ENCODE measurements at regions not wholly inside any gene's neighbourhood (a gene's known extent, or its start where the extent isn't known, plus 50 kb on each side); places are given as distances from the start of the nearest gene placed in this dataset.

GRCh38 chr2:118242216-118242615, 153.9 kb downstream of the INSIG2 start:
- H3K79me2 ChIP-seq (ENCODE audit: control insufficient read depth, low read length): no peaks in the 10 kb centered on the region
- no peaks in the 10 kb centered on the region for H3K27me3 ChIP-seq (ENCODE audit: control insufficient read depth, low read length)
- H3K4me2 ChIP-seq (ENCODE audit: low read length): no peak overlapping the region
- H3K36me3 ChIP-seq (ENCODE audit: control insufficient read depth, low read length): no peaks in the 10 kb centered on the region
- H3K9me3 ChIP-seq (ENCODE audit: control insufficient read depth, insufficient read depth, low read length): no peaks in the 10 kb centered on the region
- H3K4me1 ChIP-seq (ENCODE audit: control insufficient read depth, low read length): no peaks in the 10 kb centered on the region
- H3K9me2 ChIP-seq (replicated peaks; ENCODE audit: control insufficient read depth, low read length): no peaks in the 10 kb centered on the region
- no peaks in the 10 kb centered on the region for H3F3A ChIP-seq (ENCODE audit: control insufficient read depth, insufficient read depth)
- no peak overlapping the region for H3K4me3 ChIP-seq (ENCODE audit: low read length)
- H4K20me1 ChIP-seq (ENCODE audit: control insufficient read depth, insufficient read depth, low read depth, low read length): no peaks in the 10 kb centered on the region
- H3K27ac ChIP-seq (ENCODE audit: low read depth, low read length): no peak overlapping the region
- TF ChIP-seq, protein P1, sequence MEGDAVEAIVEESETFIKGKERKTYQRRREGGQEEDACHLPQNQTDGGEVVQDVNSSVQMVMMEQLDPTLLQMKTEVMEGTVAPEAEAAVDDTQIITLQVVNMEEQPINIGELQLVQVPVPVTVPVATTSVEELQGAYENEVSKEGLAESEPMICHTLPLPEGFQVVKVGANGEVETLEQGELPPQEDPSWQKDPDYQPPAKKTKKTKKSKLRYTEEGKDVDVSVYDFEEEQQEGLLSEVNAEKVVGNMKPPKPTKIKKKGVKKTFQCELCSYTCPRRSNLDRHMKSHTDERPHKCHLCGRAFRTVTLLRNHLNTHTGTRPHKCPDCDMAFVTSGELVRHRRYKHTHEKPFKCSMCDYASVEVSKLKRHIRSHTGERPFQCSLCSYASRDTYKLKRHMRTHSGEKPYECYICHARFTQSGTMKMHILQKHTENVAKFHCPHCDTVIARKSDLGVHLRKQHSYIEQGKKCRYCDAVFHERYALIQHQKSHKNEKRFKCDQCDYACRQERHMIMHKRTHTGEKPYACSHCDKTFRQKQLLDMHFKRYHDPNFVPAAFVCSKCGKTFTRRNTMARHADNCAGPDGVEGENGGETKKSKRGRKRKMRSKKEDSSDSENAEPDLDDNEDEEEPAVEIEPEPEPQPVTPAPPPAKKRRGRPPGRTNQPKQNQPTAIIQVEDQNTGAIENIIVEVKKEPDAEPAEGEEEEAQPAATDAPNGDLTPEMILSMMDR (IDR thresholded peaks at IDR 0.05; ENCODE audit: low read depth, low read length, poor library complexity, severe bottlenecking): no peak
- no peak for TF ChIP-seq EZH2phosphoT487 (IDR thresholded peaks at IDR 0.05; ENCODE audit: borderline replicate concordance, low read length)

DNA sequence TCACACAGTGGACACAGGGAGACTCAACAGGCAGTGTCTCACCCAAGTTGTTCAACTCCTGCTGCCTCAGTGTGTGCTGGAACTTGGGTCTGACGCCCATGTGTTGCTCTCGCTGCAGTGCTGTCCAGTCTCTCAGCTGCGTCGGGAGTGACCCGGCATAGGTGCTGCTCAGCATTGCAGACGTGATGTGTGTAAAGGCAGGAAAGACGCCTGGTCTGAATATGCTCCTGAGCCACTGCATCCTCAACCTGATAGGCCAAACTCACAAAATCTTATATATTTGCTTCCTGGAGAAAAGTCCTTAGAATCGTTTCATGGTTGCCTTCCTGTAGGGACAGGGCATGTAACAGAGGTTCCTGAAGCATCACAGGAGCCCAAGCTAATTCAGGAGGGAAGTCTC, 152.9 kb downstream of the INSIG2 start:
- Histone ChIP-seq H3K9me2 (replicated peaks; ENCODE audit: control insufficient read depth, low read length) (no peaks in the 10 kb centered on the region), H3F3A (ENCODE audit: control insufficient read depth, insufficient read depth) (no peaks in the 10 kb centered on the region), H3K27me3 (ENCODE audit: control insufficient read depth, low read length) (no peaks in the 10 kb centered on the region), H3K9me3 (ENCODE audit: control insufficient read depth, insufficient read depth, low read length) (no peaks in the 10 kb centered on the region), H3K79me2 (ENCODE audit: control insufficient read depth, low read length) (no peaks in the 10 kb centered on the region), H3K27ac (ENCODE audit: low read depth, low read length) (no peak overlapping the region), H4K20me1 (ENCODE audit: control insufficient read depth, insufficient read depth, low read depth, low read length) (no peaks in the 10 kb centered on the region), H3K36me3 (ENCODE audit: control insufficient read depth, low read length) (no peaks in the 10 kb centered on the region), H3K4me2 (ENCODE audit: low read length) (no peak overlapping the region), H3K4me3 (ENCODE audit: low read length) (no peak overlapping the region), H3K4me1 (ENCODE audit: control insufficient read depth, low read length) (no peaks in the 10 kb centered on the region)
- TF ChIP-seq, protein P1 (IDR thresholded peaks at IDR 0.05; ENCODE audit: low read depth, low read length, poor library complexity, severe bottlenecking): no peak
- TF ChIP-seq EZH2phosphoT487 (IDR thresholded peaks at IDR 0.05; ENCODE audit: borderline replicate concordance, low read length): no peak

DNA sequence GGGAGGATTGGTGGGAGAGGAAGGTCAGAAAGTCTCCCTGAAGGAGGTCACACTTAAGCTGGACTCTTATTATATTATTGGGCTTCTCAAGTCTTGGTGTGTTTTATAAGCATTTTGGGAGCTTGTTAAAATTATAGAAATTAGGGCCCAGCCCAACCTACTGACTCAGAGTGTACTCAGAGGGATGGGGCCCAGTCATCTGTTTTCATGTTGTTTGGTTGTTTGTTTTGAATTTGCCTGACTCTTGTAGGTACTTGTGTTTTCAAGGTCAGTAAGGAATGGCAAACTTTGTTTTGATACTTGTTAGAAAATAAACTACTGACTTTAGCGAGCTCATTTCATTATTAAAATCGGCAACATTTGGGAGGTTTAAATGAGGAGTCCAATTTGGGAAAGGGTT, 152.0 kb downstream of the INSIG2 start:
- Histone ChIP-seq H3F3A (ENCODE audit: control insufficient read depth, insufficient read depth) (no peaks in the 10 kb centered on the region), H3K27me3 (ENCODE audit: control insufficient read depth, low read length) (no peaks in the 10 kb centered on the region; the same call in 1 of the 2 replicates), H3K79me2 (ENCODE audit: control insufficient read depth, low read length) (no peaks in the 10 kb centered on the region), H3K9me3 (ENCODE audit: control insufficient read depth, insufficient read depth, low read length) (no peaks in the 10 kb centered on the region), H4K20me1 (ENCODE audit: control insufficient read depth, insufficient read depth, low read depth, low read length) (no peaks in the 10 kb centered on the region), H3K4me3 (ENCODE audit: low read length) (no peak overlapping the region), H3K36me3 (ENCODE audit: control insufficient read depth, low read length) (no peaks in the 10 kb centered on the region), H3K4me1 (ENCODE audit: control insufficient read depth, low read length) (no peaks in the 10 kb centered on the region), H3K27ac (ENCODE audit: low read depth, low read length) (no peak overlapping the region), H3K4me2 (ENCODE audit: low read length) (no peak overlapping the region), H3K9me2 (replicated peaks; ENCODE audit: control insufficient read depth, low read length) (no peaks in the 10 kb centered on the region)
- TF ChIP-seq EZH2phosphoT487 (IDR thresholded peaks at IDR 0.05; ENCODE audit: borderline replicate concordance, low read length): no peak
- TF ChIP-seq, protein P1 (IDR thresholded peaks at IDR 0.05; ENCODE audit: low read depth, low read length, poor library complexity, severe bottlenecking): no peak

DNA sequence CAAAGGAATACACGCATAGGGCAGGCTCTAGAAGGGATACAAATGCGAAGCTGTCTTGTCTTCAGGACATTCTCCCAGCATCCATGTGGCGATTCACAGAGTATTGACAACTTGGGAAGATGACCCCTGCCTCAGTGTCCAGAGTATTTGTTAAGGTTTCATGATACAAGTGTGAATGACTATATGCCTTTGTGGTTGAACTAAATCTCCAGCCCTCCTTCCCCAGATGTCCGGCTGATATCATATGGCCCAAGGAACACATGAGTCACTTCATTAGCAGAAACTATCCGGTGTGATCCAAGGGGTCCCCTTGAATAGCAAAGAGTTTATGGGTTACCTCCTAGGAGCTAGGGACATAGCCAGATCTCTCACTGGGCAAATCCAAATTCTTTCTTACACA, 151.0 kb downstream of the INSIG2 start:
- no peaks in the 10 kb centered on the region for H3K9me3 ChIP-seq (ENCODE audit: control insufficient read depth, insufficient read depth, low read length)
- H3K9me2 ChIP-seq (replicated peaks; ENCODE audit: control insufficient read depth, low read length): no peaks in the 10 kb centered on the region
- TF ChIP-seq EZH2phosphoT487 (IDR thresholded peaks at IDR 0.05; ENCODE audit: borderline replicate concordance, low read length): no peak
- TF ChIP-seq, protein P1 (IDR thresholded peaks at IDR 0.05; ENCODE audit: low read depth, low read length, poor library complexity, severe bottlenecking): no peak
- no peak overlapping the region for H3K4me3 ChIP-seq (ENCODE audit: low read length)
- no peaks in the 10 kb centered on the region; the same call in 1 of the 2 replicates for H3K27me3 ChIP-seq (ENCODE audit: control insufficient read depth, low read length)
- H3K4me1 ChIP-seq (ENCODE audit: control insufficient read depth, low read length): no peaks in the 10 kb centered on the region
- H4K20me1 ChIP-seq (ENCODE audit: control insufficient read depth, insufficient read depth, low read depth, low read length): no peaks in the 10 kb centered on the region
- no peak overlapping the region for H3K27ac ChIP-seq (ENCODE audit: low read depth, low read length)
- H3F3A ChIP-seq (ENCODE audit: control insufficient read depth, insufficient read depth): no peaks in the 10 kb centered on the region
- no peaks in the 10 kb centered on the region for H3K79me2 ChIP-seq (ENCODE audit: control insufficient read depth, low read length)
- no peak overlapping the region for H3K4me2 ChIP-seq (ENCODE audit: low read length)
- no peaks in the 10 kb centered on the region for H3K36me3 ChIP-seq (ENCODE audit: control insufficient read depth, low read length)

All from DOHH2 (cell line).